ENCODE measurements at regions not wholly inside any gene's neighbourhood (a gene's known extent, or its start where the extent isn't known, plus 50 kb on each side); places are given as distances from the start of the nearest gene placed in this dataset.
"Not testable (repeated sequence)": the region's sequence is repeated elsewhere in the genome, so short reads cannot be mapped to it uniquely, and the experiment has no call there.

- intact Hi-C loops (cut with DNase I, micrococcal nuclease): no loop called here
- H3K27ac Mint-ChIP-seq: no peak overlapping the region
- DNase-seq (no peak), ATAC-seq (no peak)
- no peaks in the 10 kb centered on the region for H3K27me3 Mint-ChIP-seq
- peaks cover 13% of the 10 kb centered on the region for H3K9me3 Mint-ChIP-seq (ENCODE audit: low read depth)
- CTCF ChIA-PET: no interaction called here
- POLR2A ChIA-PET: no interaction called here
- no peaks in the 10 kb centered on the region for H3K36me3 Mint-ChIP-seq (ENCODE audit: low read depth)
- no peaks in the 10 kb centered on the region for H3K4me1 Mint-ChIP-seq
- H3K4me3 Mint-ChIP-seq: no peak overlapping the region
These were observed 1206.5 kb upstream of the FLRT2 start for GRCh38 chr14:84323450-84323849.

DNA sequence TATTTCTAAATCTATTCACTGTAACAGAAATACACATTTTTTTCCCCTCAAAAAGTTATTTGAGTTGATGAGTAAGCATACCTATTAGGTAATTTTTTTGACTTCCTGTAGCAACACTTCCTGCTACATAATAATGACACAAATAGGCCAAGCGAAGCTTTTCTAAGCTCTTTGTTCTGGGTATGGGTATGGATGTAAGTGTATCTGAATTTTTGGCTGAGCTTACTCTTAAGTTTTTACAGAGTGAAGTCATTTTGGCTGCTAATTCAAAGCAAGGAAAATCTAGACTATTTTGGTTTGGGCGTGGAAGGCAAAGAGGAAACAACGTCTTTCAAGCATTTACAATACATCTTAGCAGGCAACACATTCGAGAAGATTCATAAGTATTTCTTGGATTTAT lies 1206.0 kb upstream of the FLRT2 start:
- H3K4me3 Mint-ChIP-seq: no peak overlapping the region
- H3K36me3 Mint-ChIP-seq (ENCODE audit: low read depth): no peaks in the 10 kb centered on the region
- H3K9me3 Mint-ChIP-seq (ENCODE audit: low read depth): peaks cover 16% of the 10 kb centered on the region
- no peaks in the 10 kb centered on the region for H3K4me1 Mint-ChIP-seq
- no peak for ATAC-seq
- no peak overlapping the region for H3K27ac Mint-ChIP-seq
- intact Hi-C loops (cut with DNase I, micrococcal nuclease): no loop called here
- DNase-seq: no peak
- ChIA-PET CTCF (no interaction called here), POLR2A (no interaction called here)
- no peaks in the 10 kb centered on the region for H3K27me3 Mint-ChIP-seq

DNA sequence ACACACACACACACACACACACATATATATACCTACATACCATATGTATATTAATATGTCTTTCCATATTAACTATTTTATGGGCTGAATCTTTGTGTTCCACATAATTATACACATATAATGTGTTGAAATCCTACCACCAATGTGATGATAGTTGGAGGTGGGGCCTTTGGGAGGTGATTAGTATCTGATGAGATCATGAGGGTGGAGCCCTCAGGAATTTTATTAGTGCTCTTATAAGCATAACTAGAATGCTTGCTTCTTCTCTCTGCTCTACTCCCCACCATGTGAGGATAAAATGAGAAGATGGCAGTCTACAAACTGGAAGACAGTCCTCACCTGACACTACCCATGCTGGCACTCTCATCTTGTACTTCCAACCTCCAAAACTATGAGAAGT lies 1193.5 kb upstream of the FLRT2 start:
- Mint-ChIP-seq H3K4me3 (no peak overlapping the region), H3K36me3 (ENCODE audit: low read depth) (no peaks in the 10 kb centered on the region), H3K9me3 (ENCODE audit: low read depth) (peaks cover 13% of the 10 kb centered on the region), H3K4me1 (no peaks in the 10 kb centered on the region), H3K27me3 (no peaks in the 10 kb centered on the region), H3K27ac (no peak overlapping the region)
- no peak for ATAC-seq
- intact Hi-C loops (cut with DNase I, micrococcal nuclease): no loop called here
- ChIA-PET POLR2A (no interaction called here), CTCF (no interaction called here)
- no peak for DNase-seq

DNA sequence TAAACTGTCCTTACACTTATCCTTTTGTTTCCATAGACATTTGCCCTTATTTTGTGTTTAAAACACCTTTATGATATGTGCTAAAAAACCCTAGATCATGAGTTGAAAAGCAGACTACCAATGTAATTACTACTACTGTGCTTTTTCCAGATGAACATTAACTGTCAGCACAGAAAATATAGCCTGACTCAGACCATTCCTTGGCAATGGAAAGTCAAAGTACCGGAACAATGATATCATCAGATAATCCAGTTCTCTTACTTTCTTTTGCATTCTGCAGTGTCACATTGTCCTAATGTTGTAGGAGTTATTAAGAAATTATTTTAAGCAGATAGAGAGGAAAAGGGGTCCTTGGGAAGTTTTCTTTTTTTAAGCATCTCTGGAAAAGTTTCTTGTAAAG lies 1189.0 kb upstream of the FLRT2 start:
- ChIA-PET CTCF (no interaction called here), POLR2A (no interaction called here)
- no peaks in the 10 kb centered on the region for H3K27me3 Mint-ChIP-seq
- no peak overlapping the region for H3K4me3 Mint-ChIP-seq
- no peak overlapping the region for H3K27ac Mint-ChIP-seq
- no peaks in the 10 kb centered on the region for H3K4me1 Mint-ChIP-seq
- H3K9me3 Mint-ChIP-seq (ENCODE audit: low read depth): peaks cover 4% of the 10 kb centered on the region
- H3K36me3 Mint-ChIP-seq (ENCODE audit: low read depth): no peaks in the 10 kb centered on the region
- intact Hi-C loops (cut with DNase I, micrococcal nuclease): no loop called here
- DNase-seq (no peak), ATAC-seq (no peak)

DNA sequence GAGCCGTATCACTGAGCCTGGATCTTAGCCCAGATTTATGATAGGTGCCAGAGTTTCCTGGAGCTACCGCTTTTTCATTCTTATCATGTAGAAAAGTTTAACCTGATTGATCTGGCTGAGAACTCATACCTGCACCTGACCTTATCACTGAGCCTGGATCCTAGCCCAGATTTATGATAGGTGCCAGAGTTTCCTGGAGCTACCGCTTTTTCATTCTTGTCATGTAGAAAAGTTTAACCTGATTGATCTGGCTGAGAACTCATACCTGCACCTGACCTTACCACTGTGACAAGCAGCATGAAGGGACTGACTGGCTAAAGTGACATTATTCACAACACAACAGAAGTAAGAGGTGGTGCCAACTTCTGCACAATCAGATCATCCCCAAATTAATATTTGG lies 1188.1 kb upstream of the FLRT2 start:
- H3K4me3 Mint-ChIP-seq; POLR2A ChIA-PET; DNase-seq; H3K27ac Mint-ChIP-seq; H3K27me3 Mint-ChIP-seq; H3K4me1 Mint-ChIP-seq; CTCF ChIA-PET; intact Hi-C loops (cut with DNase I, micrococcal nuclease); H3K36me3 Mint-ChIP-seq (ENCODE audit: low read depth); H3K9me3 Mint-ChIP-seq (ENCODE audit: low read depth); ATAC-seq: not testable (repeated sequence)

GRCh38 chr14:84343656-84344055 lies 1186.3 kb upstream of the FLRT2 start:
- no peaks in the 10 kb centered on the region for H3K36me3 Mint-ChIP-seq (ENCODE audit: low read depth)
- ChIA-PET POLR2A (no interaction called here), CTCF (no interaction called here)
- DNase-seq (no peak), ATAC-seq (no peak)
- no peaks in the 10 kb centered on the region for H3K4me1 Mint-ChIP-seq
- H3K4me3 Mint-ChIP-seq: no peak overlapping the region
- H3K9me3 Mint-ChIP-seq (ENCODE audit: low read depth): peaks cover 6% of the 10 kb centered on the region
- H3K27ac Mint-ChIP-seq: no peak overlapping the region
- intact Hi-C loops (cut with DNase I, micrococcal nuclease): no loop called here
- H3K27me3 Mint-ChIP-seq: no peaks in the 10 kb centered on the region

DNA sequence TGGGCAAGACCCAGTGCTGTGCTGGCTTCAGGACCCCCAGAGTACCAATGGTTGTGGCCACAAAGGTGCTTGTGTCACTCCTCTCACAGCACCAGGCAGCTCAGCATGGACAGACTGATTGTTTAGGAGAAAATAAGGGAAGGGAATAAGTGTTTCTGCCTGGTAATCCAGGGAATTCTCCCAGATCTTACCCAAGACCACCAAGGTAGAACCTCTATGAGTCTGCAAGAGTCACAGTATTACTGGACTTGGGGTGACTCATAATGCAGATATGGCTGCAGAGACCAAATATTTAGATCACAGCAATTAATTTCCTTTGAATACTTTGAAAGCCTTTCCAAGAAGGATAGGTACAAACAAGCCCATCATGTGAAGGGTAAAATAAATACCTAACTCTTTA lies 1178.3 kb upstream of the FLRT2 start:
- DNase-seq (no peak), ATAC-seq (no peak)
- no peaks in the 10 kb centered on the region for H3K4me1 Mint-ChIP-seq
- POLR2A ChIA-PET: no interaction called here
- intact Hi-C loops (cut with DNase I, micrococcal nuclease): no loop called here
- no peaks in the 10 kb centered on the region for H3K36me3 Mint-ChIP-seq (ENCODE audit: low read depth)
- no peak overlapping the region for H3K4me3 Mint-ChIP-seq
- H3K9me3 Mint-ChIP-seq (ENCODE audit: low read depth): peaks cover 22% of the 10 kb centered on the region
- no peaks in the 10 kb centered on the region for H3K27me3 Mint-ChIP-seq
- CTCF ChIA-PET: no interaction called here
- H3K27ac Mint-ChIP-seq: no peak overlapping the region

DNA sequence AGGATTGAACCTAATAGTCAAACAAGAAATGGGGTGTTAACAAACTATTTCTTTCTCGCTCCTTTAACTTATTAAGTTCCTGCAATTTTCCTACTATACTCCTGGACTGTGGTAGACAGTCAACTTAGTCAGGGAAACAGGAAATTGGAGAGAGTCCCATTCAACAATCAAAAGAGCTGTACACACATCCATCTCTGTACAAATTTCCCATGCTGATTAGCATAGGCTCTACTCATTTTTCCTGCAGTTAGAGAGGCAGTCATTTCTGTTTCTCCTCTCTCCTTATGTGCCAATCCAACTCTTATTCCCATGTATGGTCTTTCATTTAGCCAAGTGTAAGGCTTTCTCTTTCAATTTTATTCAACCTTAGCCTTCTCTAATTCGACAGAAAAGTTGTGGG lies 1168.5 kb upstream of the FLRT2 start:
- Mint-ChIP-seq H3K4me3 (no peak overlapping the region), H3K9me3 (ENCODE audit: low read depth) (peaks cover 9% of the 10 kb centered on the region), H3K27me3 (no peaks in the 10 kb centered on the region), H3K36me3 (ENCODE audit: low read depth) (no peaks in the 10 kb centered on the region), H3K27ac (no peak overlapping the region), H3K4me1 (no peaks in the 10 kb centered on the region)
- CTCF ChIA-PET: no interaction called here
- POLR2A ChIA-PET: no interaction called here
- intact Hi-C loops (cut with DNase I, micrococcal nuclease): no loop called here
- DNase-seq: no peak
- ATAC-seq: no peak

- Mint-ChIP-seq H3K9me3 (ENCODE audit: low read depth) (peaks cover 17% of the 10 kb centered on the region), H3K27ac (no peak overlapping the region), H3K27me3 (no peaks in the 10 kb centered on the region), H3K36me3 (ENCODE audit: low read depth) (no peaks in the 10 kb centered on the region), H3K4me3 (no peak overlapping the region), H3K4me1 (no peaks in the 10 kb centered on the region)
- CTCF ChIA-PET: no interaction called here
- ATAC-seq (no peak), DNase-seq (no peak)
- POLR2A ChIA-PET: no interaction called here
- intact Hi-C loops (cut with DNase I, micrococcal nuclease): no loop called here
These were observed 1154.7 kb upstream of the FLRT2 start for GRCh38 chr14:84375235-84375634.

GRCh38 chr14:84390010-84390409 lies 1139.9 kb upstream of the FLRT2 start:
- no peak for DNase-seq
- Mint-ChIP-seq H3K27me3 (no peaks in the 10 kb centered on the region), H3K27ac (no peak overlapping the region), H3K4me3 (no peak overlapping the region), H3K4me1 (no peaks in the 10 kb centered on the region), H3K9me3 (ENCODE audit: low read depth) (peaks cover 17% of the 10 kb centered on the region), H3K36me3 (ENCODE audit: low read depth) (no peaks in the 10 kb centered on the region)
- intact Hi-C loops (cut with DNase I, micrococcal nuclease): no loop called here
- ATAC-seq: no peak
- ChIA-PET POLR2A (no interaction called here), CTCF (no interaction called here)

DNA sequence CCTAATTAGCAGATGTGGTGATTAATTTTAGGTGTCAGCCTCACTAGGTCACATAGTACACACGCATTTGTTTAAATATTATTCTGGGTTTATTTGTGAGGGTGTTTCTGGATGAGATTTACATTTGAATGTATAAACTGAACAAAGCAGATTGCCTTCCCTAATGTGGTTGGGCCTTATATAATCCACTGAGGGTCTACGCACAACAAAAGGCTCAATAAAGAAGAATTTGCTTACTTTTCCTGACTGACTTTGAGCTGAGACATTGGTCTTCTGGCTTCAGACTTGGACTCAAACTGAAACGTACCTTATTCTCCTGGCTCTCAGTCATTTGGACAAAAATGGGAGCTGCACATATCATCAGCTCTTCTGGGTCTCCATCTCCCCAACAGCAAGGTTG lies 1132.3 kb upstream of the FLRT2 start:
- no peak for DNase-seq
- no peak overlapping the region for H3K27ac Mint-ChIP-seq
- CTCF ChIA-PET: no interaction called here
- H3K36me3 Mint-ChIP-seq (ENCODE audit: low read depth): no peaks in the 10 kb centered on the region
- POLR2A ChIA-PET: no interaction called here
- H3K4me1 Mint-ChIP-seq: no peaks in the 10 kb centered on the region
- peaks cover 16% of the 10 kb centered on the region for H3K9me3 Mint-ChIP-seq (ENCODE audit: low read depth)
- H3K27me3 Mint-ChIP-seq: no peaks in the 10 kb centered on the region
- ATAC-seq: no peak
- intact Hi-C loops (cut with DNase I, micrococcal nuclease): no loop called here
- no peak overlapping the region for H3K4me3 Mint-ChIP-seq

GRCh38 chr14:84399296-84399910 lies 1130.5 kb upstream of the FLRT2 start:
- ATAC-seq: no peak
- ChIA-PET CTCF (no interaction called here), POLR2A (no interaction called here)

DNA sequence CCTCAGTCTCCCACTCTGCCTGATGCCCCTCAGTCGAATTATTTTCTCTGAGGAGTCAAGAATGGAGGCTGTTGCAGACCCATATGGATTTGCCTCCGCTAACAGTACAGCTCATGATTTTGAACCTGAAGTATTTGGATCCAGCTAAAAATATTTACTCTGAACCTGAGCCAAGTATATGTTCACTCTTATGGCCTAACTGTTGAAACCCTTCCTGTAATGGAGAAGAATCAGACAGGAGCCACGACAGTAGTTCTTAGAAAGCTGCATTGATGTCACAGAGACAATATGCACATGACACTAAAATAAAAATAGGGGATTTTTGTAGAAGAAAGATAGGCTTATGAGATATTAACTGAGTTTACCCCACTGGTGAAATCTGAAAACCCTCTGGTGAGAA lies 1128.3 kb upstream of the FLRT2 start:
- POLR2A ChIA-PET: no interaction called here
- H3K27me3 Mint-ChIP-seq: no peaks in the 10 kb centered on the region
- H3K4me1 Mint-ChIP-seq: no peaks in the 10 kb centered on the region
- H3K27ac Mint-ChIP-seq: no peak overlapping the region
- no peaks in the 10 kb centered on the region for H3K36me3 Mint-ChIP-seq (ENCODE audit: low read depth)
- CTCF ChIA-PET: no interaction called here
- ATAC-seq (no peak), DNase-seq (no peak)
- intact Hi-C loops (cut with DNase I, micrococcal nuclease): no loop called here
- H3K9me3 Mint-ChIP-seq (ENCODE audit: low read depth): peaks cover 14% of the 10 kb centered on the region
- H3K4me3 Mint-ChIP-seq: no peak overlapping the region

More at GRCh38 chr14:84399296-84399910, 1130.5 kb upstream of the FLRT2 start:
- Mint-ChIP-seq H3K36me3 (ENCODE audit: low read depth) (no peaks in the 10 kb centered on the region), H3K9me3 (ENCODE audit: low read depth) (peaks cover 13% of the 10 kb centered on the region), H3K4me1 (no peaks in the 10 kb centered on the region), H3K27ac (no peak overlapping the region), H3K4me3 (no peak overlapping the region), H3K27me3 (no peaks in the 10 kb centered on the region)
- intact Hi-C loops (cut with DNase I, micrococcal nuclease): no loop called here
- no peak for DNase-seq
